ENCODE measurements at regions not wholly inside any gene's neighbourhood (a gene's known extent, or its start where the extent isn't known, plus 50 kb on each side); places are given as distances from the start of the nearest gene placed in this dataset.
A peak's percentile ranks its signal among the peaks of the same experiment; 100 is the strongest.

DNA sequence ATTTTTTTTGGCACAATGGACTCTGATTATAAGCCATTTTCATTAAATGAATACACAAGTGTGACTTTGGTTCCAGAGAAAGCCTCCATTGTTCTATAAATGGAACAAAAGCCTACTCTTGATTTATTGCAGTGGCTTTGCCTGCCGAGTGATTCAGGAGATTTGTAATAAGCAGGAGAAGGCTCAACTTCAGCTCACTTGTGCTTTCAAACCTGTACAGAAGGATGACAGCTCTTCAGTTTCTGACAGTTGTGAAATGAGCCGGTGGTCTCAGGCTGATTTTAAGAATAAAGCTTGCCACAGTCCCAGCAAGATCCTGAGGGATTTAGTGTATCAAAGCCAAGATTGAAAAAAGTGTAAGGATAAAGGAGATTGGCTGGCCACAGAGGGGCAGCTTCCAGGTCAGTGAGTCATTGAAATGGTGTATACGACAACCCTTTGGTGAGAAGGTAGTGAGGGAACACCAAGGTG, 438.8 kb upstream of the TGFBR2 start:
- DNase-seq: no peak
- peaks cover 0 to 9% (median 4%) of the 10 kb centered on the region in 4 donors for H3K9me3 ChIP-seq
- intact Hi-C loops (cut with DNase I; ENCODE audit: low total_unique reads): no loop called here
- no peaks in the 10 kb centered on the region for H3K36me3 ChIP-seq
- H3K27ac ChIP-seq: no peak overlapping the region
- TF ChIP-seq EP300 (IDR thresholded peaks at IDR 0.05): no peak
- TF ChIP-seq, protein P1, sequence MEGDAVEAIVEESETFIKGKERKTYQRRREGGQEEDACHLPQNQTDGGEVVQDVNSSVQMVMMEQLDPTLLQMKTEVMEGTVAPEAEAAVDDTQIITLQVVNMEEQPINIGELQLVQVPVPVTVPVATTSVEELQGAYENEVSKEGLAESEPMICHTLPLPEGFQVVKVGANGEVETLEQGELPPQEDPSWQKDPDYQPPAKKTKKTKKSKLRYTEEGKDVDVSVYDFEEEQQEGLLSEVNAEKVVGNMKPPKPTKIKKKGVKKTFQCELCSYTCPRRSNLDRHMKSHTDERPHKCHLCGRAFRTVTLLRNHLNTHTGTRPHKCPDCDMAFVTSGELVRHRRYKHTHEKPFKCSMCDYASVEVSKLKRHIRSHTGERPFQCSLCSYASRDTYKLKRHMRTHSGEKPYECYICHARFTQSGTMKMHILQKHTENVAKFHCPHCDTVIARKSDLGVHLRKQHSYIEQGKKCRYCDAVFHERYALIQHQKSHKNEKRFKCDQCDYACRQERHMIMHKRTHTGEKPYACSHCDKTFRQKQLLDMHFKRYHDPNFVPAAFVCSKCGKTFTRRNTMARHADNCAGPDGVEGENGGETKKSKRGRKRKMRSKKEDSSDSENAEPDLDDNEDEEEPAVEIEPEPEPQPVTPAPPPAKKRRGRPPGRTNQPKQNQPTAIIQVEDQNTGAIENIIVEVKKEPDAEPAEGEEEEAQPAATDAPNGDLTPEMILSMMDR (IDR thresholded peaks at IDR 0.05): no peak
- TF ChIP-seq POLR2A (IDR thresholded peaks at IDR 0.05): no peak
- TF ChIP-seq POLR2AphosphoS5 (IDR thresholded peaks at IDR 0.05): no peak
- H3K27me3 ChIP-seq: no peaks in the 10 kb centered on the region
- H3K4me3 ChIP-seq: no peak overlapping the region
- 49 to 68% (median 62%) methylated on average over 3 of the region's 3 CpGs for WGBS, 5 donors
- no peaks in the 10 kb centered on the region for H3K4me1 ChIP-seq

DNA sequence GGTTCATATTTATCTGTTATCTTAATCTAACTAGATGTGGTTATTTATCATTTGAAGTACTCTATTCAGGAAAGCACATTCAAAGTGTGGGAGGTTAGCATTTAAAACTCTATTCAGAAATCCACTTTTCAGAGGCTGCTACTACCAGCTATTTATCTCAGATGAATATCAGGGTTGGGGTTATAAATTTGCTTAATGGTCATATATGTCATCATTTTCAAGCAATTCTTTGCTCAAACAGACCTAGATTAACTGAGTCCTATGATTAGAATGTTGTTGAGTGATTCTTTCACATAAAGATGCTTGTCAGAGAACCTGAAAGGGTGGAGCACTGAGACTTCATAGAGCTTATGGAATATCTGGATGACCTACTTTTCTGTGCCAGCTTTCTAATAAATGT, 436.9 kb upstream of the TGFBR2 start:
- intact Hi-C loops (cut with DNase I; ENCODE audit: low total_unique reads): no loop called here
- no peak for TF ChIP-seq POLR2AphosphoS5 (IDR thresholded peaks at IDR 0.05)
- TF ChIP-seq, protein P1 (IDR thresholded peaks at IDR 0.05): no peak
- no peak for TF ChIP-seq POLR2A (IDR thresholded peaks at IDR 0.05)
- TF ChIP-seq EP300 (IDR thresholded peaks at IDR 0.05): no peak
- H3K27ac ChIP-seq: no peak overlapping the region

DNA sequence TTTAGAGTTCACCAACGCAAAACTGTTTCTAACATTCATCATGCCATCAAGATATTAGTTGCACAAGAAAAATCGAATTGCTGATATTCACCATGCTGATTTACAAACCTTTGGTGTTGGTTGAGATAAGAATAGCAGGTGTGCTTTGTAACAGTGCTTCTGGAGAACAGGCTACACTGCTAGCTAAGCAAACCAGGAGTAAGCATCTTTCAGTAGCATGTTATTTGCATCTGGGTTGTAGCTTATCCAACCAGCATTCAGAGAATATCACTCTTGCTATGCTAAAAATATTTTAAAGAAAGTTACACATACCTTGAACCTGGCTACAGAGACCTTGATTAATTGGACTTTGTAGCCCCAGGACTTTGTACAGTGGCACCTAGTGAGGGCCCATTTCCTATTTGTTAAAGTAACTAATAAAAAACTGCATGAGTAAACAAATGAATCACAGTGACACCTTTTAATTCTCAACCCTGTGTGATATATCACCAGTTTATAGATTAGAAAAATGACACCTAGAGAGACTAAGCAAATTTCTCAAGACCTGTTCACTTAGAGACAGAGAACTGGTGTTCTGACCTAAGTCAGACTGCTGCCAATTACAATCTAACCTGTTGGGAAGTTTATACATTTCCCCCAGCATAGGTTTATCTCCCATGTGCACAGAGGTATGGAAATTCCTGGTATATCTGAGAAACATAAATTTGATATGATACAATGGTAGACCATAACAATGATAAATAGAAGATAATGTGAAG, 435.5 kb upstream of the TGFBR2 start:
- H3K4me3 ChIP-seq: no peak overlapping the region
- intact Hi-C loops (cut with DNase I; ENCODE audit: low total_unique reads): no loop called here
- 35 to 48% (median 44%) methylated on average over 2 of the region's 2 CpGs for WGBS, 5 donors
- H3K4me1 ChIP-seq: no peaks in the 10 kb centered on the region
- DNase-seq: peak in 1 of 2 donors; percentile 41
- no peaks in the 10 kb centered on the region for H3K36me3 ChIP-seq
- H3K9me3 ChIP-seq: peaks cover 0 to 6% (median 2%) of the 10 kb centered on the region in 4 donors
- TF ChIP-seq, protein P1 (IDR thresholded peaks at IDR 0.05): no peak
- no peak for TF ChIP-seq POLR2A (IDR thresholded peaks at IDR 0.05)
- TF ChIP-seq EP300 (IDR thresholded peaks at IDR 0.05): no peak
- no peak overlapping the region for H3K27ac ChIP-seq
- H3K27me3 ChIP-seq: no peaks in the 10 kb centered on the region

More for the DNA sequence above, 436.9 kb upstream of the TGFBR2 start:
- H3K9me3 ChIP-seq: peaks cover 0 to 9% (median 4%) of the 10 kb centered on the region in 4 donors
- no peaks in the 10 kb centered on the region for H3K4me1 ChIP-seq
- H3K27me3 ChIP-seq: no peaks in the 10 kb centered on the region
- DNase-seq: no peak
- no peak overlapping the region for H3K4me3 ChIP-seq
- H3K36me3 ChIP-seq: no peaks in the 10 kb centered on the region

DNA sequence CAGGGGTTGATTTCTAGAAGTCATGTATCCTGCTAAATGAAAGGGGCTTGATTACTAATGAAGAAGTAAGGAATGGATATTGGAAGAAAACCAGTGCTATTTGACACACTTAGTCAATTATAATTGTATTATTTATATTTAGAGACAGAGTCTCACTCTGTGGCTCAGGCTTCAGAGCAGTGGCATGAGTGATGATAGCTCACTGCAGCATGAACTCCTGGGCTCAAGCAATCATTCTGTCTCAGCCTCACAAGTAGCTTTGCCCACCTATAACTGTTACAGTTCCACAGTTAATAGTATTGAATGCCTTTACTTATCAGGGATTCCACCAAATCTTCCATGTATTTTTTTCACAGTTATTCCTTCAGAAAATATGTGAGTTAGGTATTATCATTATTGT, 432.0 kb upstream of the TGFBR2 start:
- H3K36me3 ChIP-seq: no peaks in the 10 kb centered on the region
- intact Hi-C loops (cut with DNase I; ENCODE audit: low total_unique reads): no loop called here
- H3K4me1 ChIP-seq: no peaks in the 10 kb centered on the region

More for the DNA sequence above, 432.0 kb upstream of the TGFBR2 start:
- Histone ChIP-seq H3K4me3 (no peak overlapping the region), H3K27ac (no peak overlapping the region), H3K9me3 (no peaks in the 10 kb centered on the region), H3K27me3 (no peaks in the 10 kb centered on the region)
- DNase-seq: no peak
- TF ChIP-seq POLR2AphosphoS5 (IDR thresholded peaks at IDR 0.05): no peak
- TF ChIP-seq, protein P1 (IDR thresholded peaks at IDR 0.05): no peak
- TF ChIP-seq POLR2A (IDR thresholded peaks at IDR 0.05): no peak
- no peak for TF ChIP-seq EP300 (IDR thresholded peaks at IDR 0.05)
